ENCODE measurements at regions not wholly inside any gene's neighbourhood (a gene's known extent, or its start where the extent isn't known, plus 50 kb on each side); places are given as distances from the start of the nearest gene placed in this dataset.

- Histone ChIP-seq H3K4me1 (peaks cover 0 to 7% (median 0%) of the 10 kb centered on the region in 12 donors), H3K27ac (no peak overlapping the region), H3K27me3 (no peaks in the 10 kb centered on the region), H3K9me3 (no peaks in the 10 kb centered on the region), H3K36me3 (no peaks in the 10 kb centered on the region), H3K4me3 (no peak overlapping the region)
- 73 to 98% (median 95%) methylated on average over 4 of the region's 4 CpGs for WGBS, 4 donors
- no peak for TF ChIP-seq POLR2A (IDR thresholded peaks at IDR 0.05)
- TF ChIP-seq CTCF (IDR thresholded peaks at IDR 0.05): no peak
- DNase-seq: no peak
- no peak for ATAC-seq
- intact Hi-C loops (cut with DNase I): no loop called here
These were observed 185.4 kb downstream of the TTLL7 start for GRCh38 chr1:83813576-83813975.

- no peaks in the 10 kb centered on the region for H3K36me3 ChIP-seq
- no peaks in the 10 kb centered on the region for H3K9me3 ChIP-seq
- ATAC-seq (no peak), DNase-seq (no peak)
- 74 to 87% (median 83%) methylated on average over 4 of the region's 4 CpGs for WGBS, 4 donors
- no peak overlapping the region for H3K27ac ChIP-seq
- H3K4me1 ChIP-seq: no peaks in the 10 kb centered on the region
- no peaks in the 10 kb centered on the region for H3K27me3 ChIP-seq
- TF ChIP-seq CTCF (IDR thresholded peaks at IDR 0.05): no peak
- no peak for TF ChIP-seq POLR2A (IDR thresholded peaks at IDR 0.05)
- intact Hi-C loops (cut with DNase I): no loop called here
- H3K4me3 ChIP-seq: no peak overlapping the region
These were observed 188.8 kb downstream of the TTLL7 start for GRCh38 chr1:83810144-83810543.

GRCh38 chr1:83808536-83808935 lies 190.4 kb downstream of the TTLL7 start:
- H3K4me3 ChIP-seq: no peak overlapping the region
- TF ChIP-seq POLR2A (IDR thresholded peaks at IDR 0.05): no peak
- no peak for TF ChIP-seq CTCF (IDR thresholded peaks at IDR 0.05)
- no peaks in the 10 kb centered on the region for H3K9me3 ChIP-seq
- H3K36me3 ChIP-seq: no peaks in the 10 kb centered on the region
- no peak overlapping the region for H3K27ac ChIP-seq
- DNase-seq (no peak), ATAC-seq (no peak)
- intact Hi-C loops (cut with DNase I): no loop called here
- H3K4me1 ChIP-seq: no peaks in the 10 kb centered on the region
- H3K27me3 ChIP-seq: no peaks in the 10 kb centered on the region

- intact Hi-C loops (cut with DNase I): no loop called here
- H3K4me3 ChIP-seq: no peak overlapping the region
- DNase-seq (no peak), ATAC-seq (no peak)
- 92 to 97% (median 96%) methylated on average over 3 of the region's 3 CpGs for WGBS, 4 donors
- H3K9me3 ChIP-seq: no peaks in the 10 kb centered on the region
- no peaks in the 10 kb centered on the region for H3K36me3 ChIP-seq
- H3K27ac ChIP-seq: no peak overlapping the region
- peaks cover 0 to 2% (median 0%) of the 10 kb centered on the region in 12 donors for H3K4me1 ChIP-seq
- no peak for TF ChIP-seq POLR2A (IDR thresholded peaks at IDR 0.05)
- no peaks in the 10 kb centered on the region for H3K27me3 ChIP-seq
These were observed 191.1 kb downstream of the TTLL7 start for GRCh38 chr1:83807821-83808220.

GRCh38 chr1:83807231-83807630 lies 191.7 kb downstream of the TTLL7 start:
- intact Hi-C loops (cut with DNase I): no loop called here
- TF ChIP-seq POLR2A (IDR thresholded peaks at IDR 0.05) (no peak), CTCF (IDR thresholded peaks at IDR 0.05) (no peak)
- Histone ChIP-seq H3K36me3 (no peaks in the 10 kb centered on the region), H3K4me3 (no peak overlapping the region), H3K9me3 (no peaks in the 10 kb centered on the region), H3K27me3 (no peaks in the 10 kb centered on the region), H3K27ac (no peak overlapping the region), H3K4me1 (peaks cover 0 to 8% (median 1%) of the 10 kb centered on the region in 12 donors)
- no peak for ATAC-seq
- no peak for DNase-seq
- 92 to 100% (median 94%) methylated on average over 1 of the region's 1 CpG for WGBS, 4 donors
